Panc1 (cell line): ENCODE measurements at regions not wholly inside any gene's neighbourhood (a gene's known extent, or its start where the extent isn't known, plus 50 kb on each side); places are given as distances from the start of the nearest gene placed in this dataset.
"Not testable (repeated sequence)": the region's sequence is repeated elsewhere in the genome, so short reads cannot be mapped to it uniquely, and the experiment has no call there.

Experiments
- ATAC-seq: fragments of 200-7000 bp; cut with Tn5 transposase; 2 replicates; pipeline ENCODE4 v1.9.1; 2020; ENCODE audit warnings: mild to moderate bottlenecking, moderate library complexity
- BruUV-seq: library from RNA; stranded (reverse); fragments of 400-500 nt; replicated peaks from 2 replicates; lab custom pipeline; 2021; lab: Mats Ljungman, UMichigan
- CTCF ChIA-PET: fragments of 300-600 bp; sonication (Branson Sonifier 250); formaldehyde crosslinking; loops from one replicate; lab custom pipeline; 2022; ENCODE audit warnings: antibody characterized with exemption; lab: Charles Lee
- POLR2A ChIA-PET: fragments of 300-600 bp; sonication (Branson Sonifier 250); formaldehyde crosslinking; loops from one replicate; lab custom pipeline; 2022; ENCODE audit warnings: antibody characterized with exemption; lab: Charles Lee
- DNase-seq: peaks from one replicate; pipeline ENCODE4 v3.0.0-alpha.2; 2010; ENCODE audit warnings: low read depth, low spot score
- H3K27ac ChIP-seq: 2 replicates; pipeline ENCODE4 v1.5.1; 2011; ENCODE audit warnings: mild to moderate bottlenecking, low read length, inconsistent platforms
- H3K27me3 ChIP-seq: fragments of 200-500 bp; sonication (Bioruptor generic); 2 replicates; pipeline ENCODE4 v1.6.0; 2014; ENCODE audit warnings: low read length, inconsistent platforms; ENCODE audit not compliant: control insufficient read depth, insufficient read depth
- H3K36me3 ChIP-seq: fragments of 200-500 bp; sonication (Bioruptor generic); 2 replicates; pipeline ENCODE4 v1.5.1; 2014; ENCODE audit warnings: inconsistent platforms, mild to moderate bottlenecking, low read length, moderate library complexity; ENCODE audit not compliant: control insufficient read depth, insufficient read depth
- H3K4me1 ChIP-seq: 2 replicates; pipeline ENCODE4 v1.5.1; 2011; ENCODE audit warnings: inconsistent platforms, mild to moderate bottlenecking, low read length, moderate library complexity; ENCODE audit not compliant: control insufficient read depth, insufficient read depth
- H3K4me3 ChIP-seq, 2 experiments: 2 replicates each; pipeline ENCODE4 v1.5.1; 2011 to 2012; ENCODE audit warnings: low read depth in 2 of 2, low read length in 2 of 2, mild to moderate bottlenecking in 2 of 2, inconsistent platforms in 1 of 2, moderate library complexity in 1 of 2
- H3K9me3 ChIP-seq: fragments of 200-500 bp; sonication (Bioruptor generic); 2 replicates; pipeline ENCODE4 v1.5.1; 2014; ENCODE audit warnings: low read depth, mild to moderate bottlenecking, inconsistent platforms, low read length, moderate library complexity; ENCODE audit not compliant: control insufficient read depth, insufficient read depth
- CTCF ChIP-seq: fragments of 450-650 bp; IDR thresholded peaks from 2 replicates; pipeline ENCODE4 v1.5.1; 2017; ENCODE audit warnings: mild to moderate bottlenecking
- POLR2AphosphoS5 ChIP-seq: IDR thresholded peaks from 2 replicates; pipeline ENCODE4 v1.6.1; 2012; ENCODE audit warnings: mild to moderate bottlenecking, low read depth, low read length, moderate library complexity
- REST ChIP-seq, 2 experiments: IDR thresholded peaks; 2 replicates each; pipeline ENCODE4 v1.6.1; 2011 to 2012; ENCODE audit warnings: low read depth in 2 of 2, control low read depth in 1 of 2, low read length in 1 of 2, mild to moderate bottlenecking in 1 of 2, moderate library complexity in 1 of 2; ENCODE audit not compliant: insufficient read depth in 1 of 2
- SIN3A ChIP-seq: IDR thresholded peaks from 2 replicates; pipeline ENCODE4 v1.6.1; 2012; ENCODE audit warnings: low read depth, mild to moderate bottlenecking, low read length, moderate library complexity, borderline replicate concordance; ENCODE audit not compliant: insufficient read depth
- TCF7L2 ChIP-seq: IDR thresholded peaks from 2 replicates; pipeline ENCODE4 v1.6.1; 2011; ENCODE audit warnings: mild to moderate bottlenecking, low read depth, low read length, inconsistent platforms
- in situ Hi-C: cut with HindIII; loops from 2 replicates; pipeline ENCODE4 v1.10.0; 2016; ENCODE audit warnings: low sequenced_read_pairs, low pct_unique_long_range_greater_than_20kb
- intact Hi-C: fragments of 100-400 bp; cut with micrococcal nuclease; formaldehyde crosslinking; loops from one replicate; pipeline ENCODE4 v1.10.0; 2022; ENCODE audit not compliant: unreplicated experiment

GRCh38 chr2:125418483-125418882 is 1237.5 kb upstream of the GYPC start:
- Histone ChIP-seq H3K36me3 (no peaks in the 10 kb centered on the region), H3K27ac (no peak overlapping the region), H3K4me1 (no peaks in the 10 kb centered on the region), H3K27me3 (no peaks in the 10 kb centered on the region), H3K9me3 (no peaks in the 10 kb centered on the region), H3K4me3 (no peak overlapping the region)
- intact Hi-C loops, result no loop called here
- no TSS peak for BruUV-seq
- TF ChIP-seq REST (IDR thresholded peaks at IDR 0.05; ENCODE audit: insufficient read depth in 1 of 2, low read depth in 2 of 2, low read length in 1 of 2) (no peak), TCF7L2 (no peak), CTCF (no peak), POLR2AphosphoS5 (no peak), SIN3A (no peak)
- DNase-seq (no peak), ATAC-seq (no peak)
- ChIA-PET POLR2A (no interaction called here), CTCF (no interaction called here)
- in situ Hi-C loops, result no loop called here

DNA sequence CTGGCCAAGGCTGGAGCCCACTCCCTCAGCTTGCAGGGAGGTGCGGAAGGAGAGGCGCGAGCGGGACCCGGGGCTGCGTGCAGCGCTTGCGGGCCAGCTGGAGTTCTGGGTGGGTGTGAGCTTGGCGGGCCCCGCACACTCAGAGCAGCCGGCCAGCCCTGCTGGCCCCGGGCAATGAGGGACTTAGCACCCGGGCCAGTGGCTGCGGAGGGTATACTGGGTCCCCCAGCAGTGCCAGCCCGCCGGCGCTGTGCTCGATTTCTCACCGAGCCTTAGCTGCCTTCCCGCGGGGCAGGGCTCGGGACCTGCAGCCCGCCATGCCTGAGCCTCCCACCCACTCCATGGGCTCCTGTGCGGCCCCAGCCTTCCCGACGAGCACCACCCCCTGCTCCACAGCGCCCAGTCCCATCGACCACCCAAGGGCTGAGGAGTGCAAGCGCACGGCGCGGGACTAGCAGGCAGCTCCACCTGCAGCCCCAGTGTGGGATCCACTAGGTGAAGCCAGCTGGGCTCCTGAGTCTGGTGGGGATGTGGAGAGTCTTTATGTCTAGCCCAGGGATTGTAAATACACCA is 1233.7 kb upstream of the GYPC start:
- POLR2A ChIA-PET, CTCF ChIA-PET, H3K27ac ChIP-seq, ATAC-seq, DNase-seq, H3K9me3 ChIP-seq, in situ Hi-C loops, H3K27me3 ChIP-seq, intact Hi-C loops, BruUV-seq, H3K4me3 ChIP-seq, H3K36me3 ChIP-seq, H3K4me1 ChIP-seq: not testable (repeated sequence)

GRCh38 chr2:125424266-125424785 is 1231.6 kb upstream of the GYPC start:
- H3K27me3 ChIP-seq, result no peaks in the 10 kb centered on the region
- ATAC-seq (no peak), DNase-seq (no peak)
- H3K36me3 ChIP-seq, result no peaks in the 10 kb centered on the region
- H3K27ac ChIP-seq, result no peak overlapping the region
- no peaks in the 10 kb centered on the region for H3K9me3 ChIP-seq
- no TSS peak for BruUV-seq
- ChIA-PET CTCF (no interaction called here), POLR2A (no interaction called here)
- in situ Hi-C loops (no loop called here), intact Hi-C loops (no loop called here)
- no peak overlapping the region for H3K4me3 ChIP-seq
- no peaks in the 10 kb centered on the region for H3K4me1 ChIP-seq
- TF ChIP-seq CTCF (no peak), REST (IDR thresholded peaks at IDR 0.05; ENCODE audit: insufficient read depth in 1 of 2, low read depth in 2 of 2, low read length in 1 of 2) (no peak), SIN3A (no peak), TCF7L2 (no peak), POLR2AphosphoS5 (no peak)
